A673 (cell line): ENCODE measurements at regions not wholly inside any gene's neighbourhood (a gene's known extent, or its start where the extent isn't known, plus 50 kb on each side); places are given as distances from the start of the nearest gene placed in this dataset.

ENCODE experiments used
- CTCF ChIP-seq: fragments of 300-800, 200-600 bp; sonication (generic); conservative IDR thresholded peaks from 2 replicates; pipeline ENCODE4 v1.5.1; 2017; ENCODE audit warnings: low read depth, mild to moderate bottlenecking, antibody characterized with exemption, low read length, moderate library complexity, mixed read lengths
- EZH2 ChIP-seq: fragments of 200-600 bp; sonication (generic); IDR thresholded peaks from 2 replicates; pipeline ENCODE4 v1.6.1; 2017; ENCODE audit warnings: borderline replicate concordance, low read depth, mild to moderate bottlenecking, mixed read lengths, antibody characterized with exemption, low read length; ENCODE audit not compliant: poor library complexity, severe bottlenecking

- TF ChIP-seq CTCF (no peak), EZH2 (no peak)
These were observed 396.6 kb downstream of the EIPR1 start for GRCh38 chr2:2981000-2981399.
